Fibroblast of the aortic adventitia (primary cell): ENCODE measurements at regions not wholly inside any gene's neighbourhood (a gene's known extent, or its start where the extent isn't known, plus 50 kb on each side); places are given as distances from the start of the nearest gene placed in this dataset.

Experiments used
- DNase-seq: peaks from one replicate; pipeline ENCODE4 v3.0.0-alpha.2; 2010; ENCODE audit warnings: low read depth
- H3K4me3 ChIP-seq: 2 replicates; pipeline ENCODE4 v1.5.1; 2011; ENCODE audit warnings: low read depth, mild to moderate bottlenecking, control low read depth, low read length, moderate library complexity
- TF ChIP-seq, protein P1 (sequence below): IDR thresholded peaks from 2 replicates; pipeline ENCODE4 v1.5.1; 2011; ENCODE audit warnings: mild to moderate bottlenecking, low read length, control low read depth, inconsistent platforms; ENCODE audit not compliant: insufficient read depth

DNA sequence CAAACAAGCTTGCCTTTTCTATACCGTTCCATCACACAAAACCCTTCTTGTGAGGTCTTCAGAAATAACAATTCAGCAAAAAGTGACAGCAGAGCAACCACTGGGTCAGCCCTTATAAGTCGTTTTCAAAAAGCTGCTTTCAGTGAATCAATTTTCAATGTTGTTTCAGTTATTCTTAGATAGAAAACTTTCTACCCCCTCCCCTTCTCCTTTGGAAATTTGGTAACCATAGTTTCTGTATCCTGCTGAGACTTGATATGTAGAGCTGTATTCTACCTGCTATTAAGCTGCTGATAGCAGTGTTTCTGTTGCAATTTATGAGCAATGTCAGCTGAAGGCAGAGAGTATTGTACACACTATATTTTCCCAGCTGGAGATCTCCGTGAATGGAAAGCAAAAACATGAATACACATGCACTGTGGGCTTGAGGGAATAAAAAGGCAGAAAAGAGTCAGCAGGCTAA is 75.7 kb downstream of the ZNF608 start:
- H3K4me3 ChIP-seq = no peak overlapping the region
- no peak for DNase-seq
- TF ChIP-seq, protein P1, sequence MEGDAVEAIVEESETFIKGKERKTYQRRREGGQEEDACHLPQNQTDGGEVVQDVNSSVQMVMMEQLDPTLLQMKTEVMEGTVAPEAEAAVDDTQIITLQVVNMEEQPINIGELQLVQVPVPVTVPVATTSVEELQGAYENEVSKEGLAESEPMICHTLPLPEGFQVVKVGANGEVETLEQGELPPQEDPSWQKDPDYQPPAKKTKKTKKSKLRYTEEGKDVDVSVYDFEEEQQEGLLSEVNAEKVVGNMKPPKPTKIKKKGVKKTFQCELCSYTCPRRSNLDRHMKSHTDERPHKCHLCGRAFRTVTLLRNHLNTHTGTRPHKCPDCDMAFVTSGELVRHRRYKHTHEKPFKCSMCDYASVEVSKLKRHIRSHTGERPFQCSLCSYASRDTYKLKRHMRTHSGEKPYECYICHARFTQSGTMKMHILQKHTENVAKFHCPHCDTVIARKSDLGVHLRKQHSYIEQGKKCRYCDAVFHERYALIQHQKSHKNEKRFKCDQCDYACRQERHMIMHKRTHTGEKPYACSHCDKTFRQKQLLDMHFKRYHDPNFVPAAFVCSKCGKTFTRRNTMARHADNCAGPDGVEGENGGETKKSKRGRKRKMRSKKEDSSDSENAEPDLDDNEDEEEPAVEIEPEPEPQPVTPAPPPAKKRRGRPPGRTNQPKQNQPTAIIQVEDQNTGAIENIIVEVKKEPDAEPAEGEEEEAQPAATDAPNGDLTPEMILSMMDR = no peak

DNA sequence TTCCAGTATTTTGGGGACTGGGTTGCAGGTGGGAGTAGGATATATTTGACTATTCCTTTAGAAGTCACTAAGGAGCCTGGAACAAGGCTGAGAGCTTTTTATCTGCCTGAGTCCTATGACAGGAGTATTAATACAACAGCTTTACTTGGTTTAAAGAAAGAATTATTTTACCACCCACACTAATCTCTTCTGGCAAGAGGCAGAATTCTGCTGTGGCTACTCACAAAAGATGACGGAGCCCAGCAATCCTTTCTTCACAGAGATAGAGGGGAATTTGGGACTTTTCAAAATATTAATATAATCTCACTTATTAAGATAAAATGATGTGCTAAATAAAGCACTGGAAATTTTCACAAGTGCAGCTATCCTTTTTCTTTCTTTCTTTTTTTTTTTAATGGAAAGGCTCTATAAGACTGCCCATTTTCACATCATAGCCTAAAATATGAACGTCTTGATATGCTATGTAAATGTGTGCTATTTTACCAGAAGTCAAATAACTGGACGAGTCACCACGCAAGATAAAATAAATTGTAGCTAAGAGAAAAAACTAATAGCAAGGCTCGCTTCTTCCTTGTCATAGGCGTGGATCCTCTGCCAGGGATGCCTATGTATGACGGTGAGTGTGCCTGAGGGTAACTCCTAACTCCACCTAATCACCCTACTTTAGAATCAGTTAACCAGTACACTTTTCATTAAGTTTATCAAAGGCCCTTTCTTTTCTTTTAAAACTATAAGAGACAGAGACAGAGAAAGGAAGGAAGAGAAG is 76.3 kb downstream of the ZNF608 start:
- peak; percentile 82 for DNase-seq
- TF ChIP-seq, protein P1 = no peak
- H3K4me3 ChIP-seq = no peak overlapping the region

DNA sequence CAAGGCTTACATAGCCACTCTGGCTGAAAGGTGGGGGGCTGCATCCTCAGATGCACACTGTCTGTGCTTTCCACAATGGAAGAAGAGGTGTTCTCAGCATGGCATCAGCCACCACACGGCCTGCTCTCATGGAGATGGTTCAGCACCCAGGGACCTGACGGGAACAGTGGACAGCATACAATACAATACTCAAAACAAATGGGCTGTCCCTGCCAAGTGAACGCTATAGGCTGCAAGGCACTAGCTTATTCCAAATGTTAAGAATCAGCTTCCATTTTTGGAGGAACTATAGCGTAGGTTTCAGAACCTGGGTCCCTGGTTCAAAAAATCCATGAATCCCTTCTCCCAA is 77.2 kb downstream of the ZNF608 start:
- DNase-seq = no peak
- H3K4me3 ChIP-seq = no peak overlapping the region
- TF ChIP-seq, protein P1 = no peak

DNA sequence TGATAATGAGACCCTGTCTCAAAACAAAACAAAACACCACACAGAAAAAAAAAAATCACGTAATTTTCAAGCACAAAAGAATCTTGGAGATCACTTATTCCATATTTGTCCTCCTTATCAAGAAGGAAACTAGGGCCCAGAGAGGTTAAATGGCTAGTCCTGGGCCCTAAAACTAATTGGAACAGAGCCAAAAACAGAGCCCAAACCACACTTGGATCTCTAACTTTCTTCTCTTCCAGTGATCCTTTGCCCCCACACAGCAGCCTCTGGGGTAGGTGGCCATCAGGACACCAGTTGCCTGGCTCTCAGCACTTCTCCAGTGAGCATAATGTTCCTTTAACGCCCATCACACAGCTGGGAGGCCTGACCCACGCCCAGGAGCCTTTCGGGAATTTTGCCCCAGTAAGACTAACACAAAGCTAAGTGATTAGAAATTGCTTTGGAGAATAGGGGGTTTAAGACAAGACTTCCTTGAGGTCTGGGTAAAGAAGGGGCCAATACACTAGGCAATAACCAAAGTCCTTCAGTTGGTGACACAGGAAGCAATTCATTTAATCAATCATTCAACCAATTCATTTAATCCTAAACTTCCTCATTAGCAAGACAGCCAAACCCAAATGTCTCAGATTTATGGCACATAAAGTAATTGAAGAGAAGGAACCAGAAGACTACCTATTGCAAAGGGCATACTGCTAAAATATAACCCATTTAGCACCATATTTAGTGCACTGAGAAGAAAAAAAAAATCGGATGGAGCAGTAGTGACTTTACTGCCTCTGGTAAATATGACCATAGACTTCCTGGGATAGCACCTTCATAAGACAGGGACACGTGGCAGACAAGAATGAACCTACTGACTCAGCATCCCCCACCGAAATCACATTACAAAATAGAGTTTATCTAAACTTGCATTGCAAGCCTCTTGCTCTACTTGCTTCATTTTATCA is 77.8 kb downstream of the ZNF608 start:
- H3K4me3 ChIP-seq = no peak overlapping the region
- DNase-seq = no peak
- TF ChIP-seq, protein P1 = no peak

DNA sequence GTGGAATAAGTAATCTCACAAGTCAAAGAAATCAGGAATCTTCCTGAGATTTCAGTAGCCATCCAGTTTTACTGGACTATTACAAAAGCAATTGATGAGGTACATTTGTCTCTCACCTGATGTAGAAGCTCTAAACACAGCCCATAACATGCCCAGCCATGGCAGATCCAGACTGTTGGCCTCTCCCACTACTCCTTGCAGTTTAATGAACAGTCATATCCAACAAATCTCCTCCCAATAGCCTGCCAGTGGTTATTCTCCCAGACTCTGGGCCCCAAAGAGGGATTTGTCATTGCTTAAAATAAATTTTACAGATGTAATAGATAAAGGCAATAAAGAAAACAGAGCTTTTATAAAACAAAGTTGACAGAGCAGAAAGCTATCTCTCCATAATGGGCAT is 80.8 kb downstream of the ZNF608 start:
- TF ChIP-seq, protein P1 = no peak
- no peak overlapping the region for H3K4me3 ChIP-seq
- DNase-seq = no peak

DNA sequence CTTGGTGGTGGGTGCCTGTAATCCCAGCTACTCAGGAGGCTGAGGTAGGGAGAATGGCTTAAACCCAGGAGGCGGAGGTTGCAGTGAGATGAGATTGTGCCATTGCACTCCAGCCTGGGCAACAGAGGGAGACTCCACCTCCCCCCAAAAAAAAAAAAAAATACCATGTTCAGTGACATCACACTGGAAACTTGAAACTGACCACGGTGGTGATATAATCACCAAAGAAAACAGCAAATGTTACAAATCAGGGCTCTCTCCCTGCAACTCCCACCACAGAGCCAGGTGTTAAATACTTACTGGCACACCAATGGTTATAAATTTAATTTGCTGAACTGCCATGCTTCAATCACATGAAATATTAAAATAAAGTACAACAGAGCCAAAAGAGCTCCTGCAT is 81.4 kb downstream of the ZNF608 start:
- no peak for DNase-seq
- TF ChIP-seq, protein P1 = no peak
- no peak overlapping the region for H3K4me3 ChIP-seq
